ENCODE measurements at regions not wholly inside any gene's neighbourhood (a gene's known extent, or its start where the extent isn't known, plus 50 kb on each side); places are given as distances from the start of the nearest gene placed in this dataset.
A peak's percentile ranks its signal among the peaks of the same experiment; 100 is the strongest.

- H3K27ac ChIP-seq = no peak overlapping the region
- H3K9me3 ChIP-seq = no peaks in the 10 kb centered on the region
- H3K4me3 ChIP-seq = no peak overlapping the region
- TF ChIP-seq, protein P1, sequence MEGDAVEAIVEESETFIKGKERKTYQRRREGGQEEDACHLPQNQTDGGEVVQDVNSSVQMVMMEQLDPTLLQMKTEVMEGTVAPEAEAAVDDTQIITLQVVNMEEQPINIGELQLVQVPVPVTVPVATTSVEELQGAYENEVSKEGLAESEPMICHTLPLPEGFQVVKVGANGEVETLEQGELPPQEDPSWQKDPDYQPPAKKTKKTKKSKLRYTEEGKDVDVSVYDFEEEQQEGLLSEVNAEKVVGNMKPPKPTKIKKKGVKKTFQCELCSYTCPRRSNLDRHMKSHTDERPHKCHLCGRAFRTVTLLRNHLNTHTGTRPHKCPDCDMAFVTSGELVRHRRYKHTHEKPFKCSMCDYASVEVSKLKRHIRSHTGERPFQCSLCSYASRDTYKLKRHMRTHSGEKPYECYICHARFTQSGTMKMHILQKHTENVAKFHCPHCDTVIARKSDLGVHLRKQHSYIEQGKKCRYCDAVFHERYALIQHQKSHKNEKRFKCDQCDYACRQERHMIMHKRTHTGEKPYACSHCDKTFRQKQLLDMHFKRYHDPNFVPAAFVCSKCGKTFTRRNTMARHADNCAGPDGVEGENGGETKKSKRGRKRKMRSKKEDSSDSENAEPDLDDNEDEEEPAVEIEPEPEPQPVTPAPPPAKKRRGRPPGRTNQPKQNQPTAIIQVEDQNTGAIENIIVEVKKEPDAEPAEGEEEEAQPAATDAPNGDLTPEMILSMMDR (IDR thresholded peaks at IDR 0.05) = no peak
- H3K4me1 ChIP-seq = peaks cover 13% of the 10 kb centered on the region
- intact Hi-C loops (cut with DNase I) = no loop called here
- WGBS, 2 donors = 33 to 43% methylated on average over 6 of the region's 6 CpGs
- DNase-seq (peak; percentile 17 to 52 (median 35)), ATAC-seq (peak; percentile 73)
- no peaks in the 10 kb centered on the region for H3K27me3 ChIP-seq
- H3K36me3 ChIP-seq (replicated peaks in 1 of 2; ENCODE audit: insufficient read depth in 1 of 2, low read depth in 2 of 2) = no peaks in the 10 kb centered on the region
Observed at GRCh38 chr3:104598848-104599511, 767.7 kb upstream of the ALCAM start.

DNA sequence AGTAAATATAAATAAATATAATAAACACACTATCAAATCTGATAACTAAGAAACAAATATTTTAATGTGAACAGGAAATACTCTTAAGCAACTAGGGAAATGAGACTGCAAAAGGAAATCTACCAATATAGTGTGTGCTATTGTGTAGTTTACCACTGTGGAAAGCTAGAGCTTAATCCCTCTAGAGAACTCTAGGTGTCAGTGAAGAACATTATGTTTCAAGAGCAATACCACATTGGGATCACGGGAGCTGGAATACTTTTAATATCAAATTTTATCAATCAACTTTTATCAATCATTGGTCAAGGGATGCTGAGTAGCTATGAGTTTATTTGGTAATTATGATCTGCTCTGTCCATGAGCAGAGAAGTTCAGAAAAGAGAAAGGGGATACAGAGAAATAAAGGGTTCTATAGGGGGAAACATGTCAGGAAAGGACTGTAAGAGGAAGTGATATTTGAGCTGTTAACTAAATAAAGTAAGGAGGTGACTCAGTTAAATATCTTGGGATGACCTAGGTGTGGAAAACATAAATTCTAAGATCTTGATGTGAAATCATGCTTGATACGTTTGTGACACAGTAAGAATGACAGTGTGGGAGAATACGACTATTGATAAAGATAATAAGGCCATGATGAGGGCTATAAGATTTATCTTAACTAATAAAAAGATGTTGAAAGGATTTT, 762.2 kb upstream of the ALCAM start:
- ATAC-seq (peak; percentile 83), DNase-seq (no peak)
- TF ChIP-seq POLR2A (IDR thresholded peaks at IDR 0.05) = no peak
- TF ChIP-seq, protein P1 (IDR thresholded peaks at IDR 0.05) = peak in 5 of 7 experiments; percentile 30 to 61 (median 48)
- Histone ChIP-seq H3K27me3 (no peaks in the 10 kb centered on the region), H3K27ac (no peak overlapping the region), H3K9me3 (no peaks in the 10 kb centered on the region), H3K4me1 (peaks cover 21% of the 10 kb centered on the region), H3K36me3 (replicated peaks in 1 of 2; ENCODE audit: insufficient read depth in 1 of 2, low read depth in 2 of 2) (no peaks in the 10 kb centered on the region), H3K4me3 (no peak overlapping the region)
- intact Hi-C loops (cut with DNase I) = no loop called here
- 35 to 39% methylated on average over 3 of the region's 3 CpGs for WGBS, 2 donors

DNA sequence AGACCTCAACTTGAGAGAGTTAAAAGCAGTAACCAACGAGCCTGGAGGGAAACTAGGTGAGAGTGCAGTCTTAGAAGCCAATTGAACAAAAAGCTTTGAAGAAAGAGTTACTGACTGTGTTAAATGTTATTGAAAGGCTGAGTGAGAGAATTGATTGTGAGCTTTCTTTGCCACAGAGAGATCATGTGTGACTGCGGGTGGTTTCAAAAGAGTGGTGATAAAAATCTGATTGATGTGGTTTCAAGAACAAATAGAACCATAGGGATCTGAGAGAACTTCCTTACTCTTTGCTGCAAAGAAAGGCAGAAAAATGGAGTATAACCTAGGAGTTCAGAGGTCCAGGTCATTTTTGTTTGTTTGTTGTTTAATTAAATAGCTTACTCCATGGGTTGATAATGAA, 759.9 kb upstream of the ALCAM start:
- intact Hi-C loops (cut with DNase I) = no loop called here
- H3K9me3 ChIP-seq = no peaks in the 10 kb centered on the region
- H3K27ac ChIP-seq = no peak overlapping the region
- TF ChIP-seq POLR2A (IDR thresholded peaks at IDR 0.05) = no peak
- TF ChIP-seq, protein P1 (IDR thresholded peaks at IDR 0.05) = no peak
- ATAC-seq = no peak
- no peaks in the 10 kb centered on the region for H3K36me3 ChIP-seq (replicated peaks in 1 of 2; ENCODE audit: insufficient read depth in 1 of 2, low read depth in 2 of 2)
- DNase-seq = no peak
- WGBS, 2 donors = 7 to 9% methylated on average over 2 of the region's 2 CpGs
- no peak overlapping the region for H3K4me3 ChIP-seq
- H3K4me1 ChIP-seq = peaks cover 44% of the 10 kb centered on the region
- H3K27me3 ChIP-seq = no peaks in the 10 kb centered on the region

DNA sequence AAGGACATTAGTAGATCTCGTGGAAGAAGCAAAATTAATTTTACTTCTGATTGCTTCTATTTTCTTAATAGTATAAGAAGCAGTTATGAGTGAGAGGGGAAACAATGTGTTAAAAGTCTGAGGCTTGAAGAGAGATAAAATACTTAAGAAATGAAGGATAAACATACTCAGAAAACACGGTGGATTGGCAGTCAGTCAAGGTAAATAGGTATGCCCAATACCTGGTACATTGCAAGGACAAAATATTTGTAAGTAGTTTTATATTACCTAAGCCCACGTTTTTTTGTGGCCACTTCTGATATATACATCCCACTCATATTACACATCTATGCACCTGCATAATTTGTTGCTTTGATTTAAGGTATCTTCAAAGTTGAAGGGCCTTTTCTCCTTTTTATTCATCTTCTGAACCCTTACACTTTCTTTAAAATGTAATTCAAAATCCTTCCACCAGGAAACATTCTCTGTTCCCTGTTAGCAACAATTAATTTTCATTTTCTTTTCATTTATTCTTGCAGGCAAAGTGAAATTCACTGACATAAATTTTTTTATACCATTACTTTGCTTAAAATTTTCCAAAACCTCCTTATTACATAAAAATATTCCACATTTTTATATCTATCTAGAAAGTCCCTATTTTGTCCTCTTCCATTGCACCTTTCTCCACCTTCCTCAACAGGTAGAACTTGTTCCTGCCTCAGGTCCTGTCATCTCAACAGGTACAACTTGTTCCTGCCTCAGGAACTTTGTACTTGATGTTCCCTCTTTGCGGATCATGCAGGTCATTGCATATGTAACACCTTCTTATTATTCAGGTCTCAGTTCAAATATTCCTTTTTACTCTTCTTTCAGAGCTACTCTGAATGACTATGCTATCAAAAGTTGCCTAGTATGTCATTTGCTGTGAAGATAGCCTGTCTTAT, 755.7 kb upstream of the ALCAM start:
- Histone ChIP-seq H3K4me1 (peaks cover 73% of the 10 kb centered on the region), H3K36me3 (replicated peaks in 1 of 2; ENCODE audit: insufficient read depth in 1 of 2, low read depth in 2 of 2) (no peaks in the 10 kb centered on the region), H3K27me3 (no peaks in the 10 kb centered on the region), H3K27ac (peak overlapping the region in 3 of 4 donors; percentile 70 to 73 (median 73)), H3K4me3 (no peak overlapping the region), H3K9me3 (no peaks in the 10 kb centered on the region)
- ATAC-seq = peak; percentile 93
- intact Hi-C loops (cut with DNase I) = no loop called here
- TF ChIP-seq POLR2A (IDR thresholded peaks at IDR 0.05) = peak in 1 of 3 donors; percentile 6
- TF ChIP-seq, protein P1 (IDR thresholded peaks at IDR 0.05) = peak in 6 of 7 experiments; percentile 11 to 59 (median 32)
- DNase-seq = peak; percentile 22 to 75 (median 52)
- WGBS, 2 donors = 23 to 27% methylated on average over 4 of the region's 4 CpGs

Measured in body of pancreas (tissue), 4 donors.